Upper lobe of right lung (tissue), 1 donor: ENCODE measurements at regions not wholly inside any gene's neighbourhood (a gene's known extent, or its start where the extent isn't known, plus 50 kb on each side); places are given as distances from the start of the nearest gene placed in this dataset.

Experiments
- ATAC-seq: fragments of 200-7000 bp; cut with Tn5 transposase; one replicate; pipeline ENCODE4 v1.9.1; 2020; ENCODE audit warnings: mild to moderate bottlenecking, moderate library complexity
- DNase-seq: peaks from one replicate; pipeline ENCODE4 v3.0.0-alpha.2; 2020
- H3K27ac ChIP-seq: fragments of 200-600 bp; one replicate; pipeline ENCODE4 v1.8.0; 2022
- H3K27me3 ChIP-seq: fragments of 200-600 bp; one replicate; pipeline ENCODE4 v1.8.0; 2022; ENCODE audit warnings: mild to moderate bottlenecking
- H3K36me3 ChIP-seq: fragments of 200-600 bp; one replicate; pipeline ENCODE4 v1.8.0; 2022
- H3K4me1 ChIP-seq: fragments of 200-600 bp; one replicate; pipeline ENCODE4 v1.8.0; 2022
- H3K4me3 ChIP-seq: fragments of 200-600 bp; one replicate; pipeline ENCODE4 v1.8.0; 2022; ENCODE audit warnings: mild to moderate bottlenecking
- H3K9me3 ChIP-seq: fragments of 200-600 bp; one replicate; pipeline ENCODE4 v1.8.0; 2022
- intact Hi-C: fragments of 100-400 bp; cut with DNase I; formaldehyde crosslinking; loops from one replicate; pipeline ENCODE4 v1.11.0; 2022
- TF ChIP-seq, protein P1 (sequence below): fragments of 200-600 bp; IDR thresholded peaks from one replicate; pipeline ENCODE4 v1.8.0; 2022; ENCODE audit warnings: antibody characterized with exemption
- donor health status: DM: no; HTN: yes; CAD: no; lungs with severe emphysema.

DNA sequence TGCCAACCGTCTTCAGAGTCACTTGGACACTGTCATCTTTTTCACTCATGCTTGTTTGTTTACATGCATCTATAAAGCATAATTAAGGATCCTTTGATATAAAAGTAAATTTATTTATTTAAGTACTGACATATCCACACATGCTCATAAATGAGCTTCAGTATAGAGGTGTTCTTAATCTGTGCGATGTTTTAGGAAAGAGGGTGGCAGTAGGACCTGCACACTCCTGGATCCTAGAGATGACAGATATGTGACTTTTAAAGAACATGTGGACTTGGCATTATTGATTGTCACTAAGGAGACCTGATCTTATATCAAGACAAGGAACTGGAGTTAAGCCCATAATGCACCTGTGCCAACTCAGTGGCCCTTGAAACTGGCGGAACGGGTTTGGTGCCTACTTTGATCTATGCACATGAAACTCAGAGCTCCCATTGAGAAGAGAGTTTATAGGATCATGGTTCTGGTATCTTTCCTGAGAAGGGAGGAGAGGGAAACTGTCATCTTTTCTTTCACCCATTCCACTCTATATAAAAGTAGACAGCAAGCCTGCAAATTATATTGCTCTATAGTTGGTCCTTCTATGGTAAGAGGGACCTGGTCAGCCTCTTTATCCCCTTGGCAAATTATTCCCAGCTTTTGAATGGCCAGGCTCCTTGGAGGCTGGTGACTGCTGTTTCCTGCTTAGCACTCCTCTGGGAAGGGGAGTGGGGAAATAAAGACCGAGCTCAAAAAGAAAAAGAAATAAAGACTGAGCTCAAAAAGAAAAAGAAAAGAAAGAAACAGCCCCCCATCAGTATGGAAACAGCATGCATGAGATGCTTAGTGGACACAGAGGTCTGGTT is 57.8 kb upstream of the LIFR start:
- ATAC-seq (peak; percentile 72), DNase-seq (peak; percentile 78)
- no peak overlapping the region for H3K27ac ChIP-seq
- H3K36me3 ChIP-seq: no peaks in the 10 kb centered on the region
- TF ChIP-seq, protein P1, sequence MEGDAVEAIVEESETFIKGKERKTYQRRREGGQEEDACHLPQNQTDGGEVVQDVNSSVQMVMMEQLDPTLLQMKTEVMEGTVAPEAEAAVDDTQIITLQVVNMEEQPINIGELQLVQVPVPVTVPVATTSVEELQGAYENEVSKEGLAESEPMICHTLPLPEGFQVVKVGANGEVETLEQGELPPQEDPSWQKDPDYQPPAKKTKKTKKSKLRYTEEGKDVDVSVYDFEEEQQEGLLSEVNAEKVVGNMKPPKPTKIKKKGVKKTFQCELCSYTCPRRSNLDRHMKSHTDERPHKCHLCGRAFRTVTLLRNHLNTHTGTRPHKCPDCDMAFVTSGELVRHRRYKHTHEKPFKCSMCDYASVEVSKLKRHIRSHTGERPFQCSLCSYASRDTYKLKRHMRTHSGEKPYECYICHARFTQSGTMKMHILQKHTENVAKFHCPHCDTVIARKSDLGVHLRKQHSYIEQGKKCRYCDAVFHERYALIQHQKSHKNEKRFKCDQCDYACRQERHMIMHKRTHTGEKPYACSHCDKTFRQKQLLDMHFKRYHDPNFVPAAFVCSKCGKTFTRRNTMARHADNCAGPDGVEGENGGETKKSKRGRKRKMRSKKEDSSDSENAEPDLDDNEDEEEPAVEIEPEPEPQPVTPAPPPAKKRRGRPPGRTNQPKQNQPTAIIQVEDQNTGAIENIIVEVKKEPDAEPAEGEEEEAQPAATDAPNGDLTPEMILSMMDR: no peak
- peaks cover 7% of the 10 kb centered on the region for H3K9me3 ChIP-seq
- H3K4me3 ChIP-seq: no peak overlapping the region
- H3K27me3 ChIP-seq: no peaks in the 10 kb centered on the region
- intact Hi-C loops: no loop called here
- H3K4me1 ChIP-seq: peaks cover 4% of the 10 kb centered on the region

- Histone ChIP-seq H3K9me3 (peaks cover 7% of the 10 kb centered on the region), H3K27me3 (no peaks in the 10 kb centered on the region), H3K36me3 (no peaks in the 10 kb centered on the region), H3K27ac (no peak overlapping the region), H3K4me1 (peaks cover 4% of the 10 kb centered on the region), H3K4me3 (no peak overlapping the region)
- intact Hi-C loops: no loop called here
- no peak for ATAC-seq
- DNase-seq: no peak
- TF ChIP-seq, protein P1: no peak
These were observed 58.6 kb upstream of the LIFR start for GRCh38 chr5:38615042-38615441.

GRCh38 chr5:38615981-38616451 is 59.6 kb upstream of the LIFR start:
- Histone ChIP-seq H3K36me3 (no peaks in the 10 kb centered on the region), H3K4me3 (no peak overlapping the region), H3K4me1 (peaks cover 4% of the 10 kb centered on the region), H3K27ac (no peak overlapping the region), H3K9me3 (peaks cover 7% of the 10 kb centered on the region), H3K27me3 (no peaks in the 10 kb centered on the region)
- TF ChIP-seq, protein P1: no peak
- intact Hi-C loops: no loop called here
- ATAC-seq: no peak
- no peak for DNase-seq

GRCh38 chr5:38618154-38618553 is 61.7 kb upstream of the LIFR start:
- Histone ChIP-seq H3K27ac (no peak overlapping the region), H3K27me3 (no peaks in the 10 kb centered on the region), H3K36me3 (no peaks in the 10 kb centered on the region), H3K4me3 (no peak overlapping the region), H3K4me1 (peaks cover 4% of the 10 kb centered on the region), H3K9me3 (peaks cover 7% of the 10 kb centered on the region)
- ATAC-seq (no peak), DNase-seq (no peak)
- TF ChIP-seq, protein P1: no peak
- intact Hi-C loops: no loop called here

- intact Hi-C loops: no loop called here
- H3K27ac ChIP-seq: no peak overlapping the region
- H3K4me1 ChIP-seq: no peaks in the 10 kb centered on the region
- H3K9me3 ChIP-seq: peaks cover 7% of the 10 kb centered on the region
- DNase-seq (no peak), ATAC-seq (no peak)
- TF ChIP-seq, protein P1: no peak
- no peak overlapping the region for H3K4me3 ChIP-seq
- H3K27me3 ChIP-seq: no peaks in the 10 kb centered on the region
- no peaks in the 10 kb centered on the region for H3K36me3 ChIP-seq
These were observed 64.9 kb upstream of the LIFR start for GRCh38 chr5:38621331-38621730.
